Activated CD4-positive, alpha-beta T cell treated with anti-CD3 and anti-CD28 coated beads for 4 hours (primary cell): ENCODE measurements at regions not wholly inside any gene's neighbourhood (a gene's known extent, or its start where the extent isn't known, plus 50 kb on each side); places are given as distances from the start of the nearest gene placed in this dataset.

Experiments
- DNase-seq, 2 donors: peaks; one replicate each; pipeline ENCODE4 v3.0.0-alpha.2; 2020

DNA sequence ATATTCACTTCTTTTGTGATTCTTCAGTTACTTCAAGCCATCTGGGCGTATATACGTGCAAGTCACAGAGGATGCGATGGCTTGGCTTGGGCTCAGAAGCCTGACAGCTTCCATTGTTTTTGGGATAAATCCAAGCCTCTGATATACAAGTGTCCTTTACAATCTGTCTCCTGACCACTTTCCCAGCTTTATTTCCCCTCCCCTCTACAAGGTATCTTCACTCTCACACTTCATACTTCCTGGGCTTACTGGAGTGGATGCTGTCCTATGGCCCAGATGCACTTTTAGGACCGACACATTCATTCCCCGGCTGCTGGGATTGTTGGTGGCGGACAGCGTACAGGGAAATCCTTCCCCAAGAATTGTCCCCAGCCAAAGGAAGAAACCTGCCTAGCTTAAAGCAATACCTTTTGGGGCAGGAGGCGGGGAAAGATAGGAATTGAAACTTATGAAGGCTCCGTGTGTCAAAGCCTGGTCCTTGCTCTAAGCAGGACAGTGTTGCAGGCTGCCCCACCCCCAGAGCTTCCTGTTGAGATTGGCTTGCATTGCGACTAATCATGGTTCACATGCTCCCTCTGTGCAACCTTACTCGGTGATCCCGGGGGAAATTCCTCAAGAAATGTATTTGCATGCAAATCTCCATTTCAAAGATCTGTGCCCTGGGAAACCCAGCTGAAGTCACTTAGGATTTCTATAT is 802.9 kb upstream of the ID2 start:
- no peak for DNase-seq

DNA sequence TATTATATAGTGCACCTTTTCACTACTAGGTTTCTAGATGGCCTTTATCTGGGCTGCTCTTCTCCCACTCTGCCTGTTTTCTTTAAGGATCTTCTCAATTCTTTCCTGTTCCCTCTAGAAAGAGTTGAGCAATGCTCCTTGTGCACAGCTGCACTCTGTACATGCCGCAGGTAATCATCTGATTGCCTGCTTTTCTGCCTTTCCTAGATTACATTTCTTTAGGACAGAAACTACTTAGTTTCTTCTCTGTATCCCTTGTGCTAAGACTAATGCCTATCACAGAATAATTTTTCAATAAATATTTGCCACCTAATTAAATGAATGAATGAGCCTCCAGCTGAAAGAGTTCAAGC is 802.4 kb upstream of the ID2 start:
- DNase-seq = no peak

DNA sequence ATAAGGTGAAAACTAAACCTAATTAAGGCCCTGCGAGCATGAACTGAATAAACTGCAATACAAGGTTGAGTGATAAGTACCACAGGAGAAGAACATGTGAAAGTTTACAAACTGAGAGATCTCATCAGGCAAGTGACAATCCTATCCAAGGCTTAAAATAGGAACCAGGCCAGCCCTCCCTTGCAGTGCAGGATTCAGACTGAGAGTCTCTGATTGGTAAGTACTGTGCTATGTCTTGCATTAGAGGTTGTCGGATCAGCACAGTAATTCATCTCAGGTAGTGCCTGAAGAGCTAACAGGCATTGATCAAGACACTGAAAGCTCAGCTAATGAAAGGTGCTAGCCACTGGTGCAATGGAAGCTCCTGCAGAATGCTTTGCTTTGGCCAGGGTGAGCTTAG is 801.7 kb upstream of the ID2 start:
- no peak for DNase-seq

DNA sequence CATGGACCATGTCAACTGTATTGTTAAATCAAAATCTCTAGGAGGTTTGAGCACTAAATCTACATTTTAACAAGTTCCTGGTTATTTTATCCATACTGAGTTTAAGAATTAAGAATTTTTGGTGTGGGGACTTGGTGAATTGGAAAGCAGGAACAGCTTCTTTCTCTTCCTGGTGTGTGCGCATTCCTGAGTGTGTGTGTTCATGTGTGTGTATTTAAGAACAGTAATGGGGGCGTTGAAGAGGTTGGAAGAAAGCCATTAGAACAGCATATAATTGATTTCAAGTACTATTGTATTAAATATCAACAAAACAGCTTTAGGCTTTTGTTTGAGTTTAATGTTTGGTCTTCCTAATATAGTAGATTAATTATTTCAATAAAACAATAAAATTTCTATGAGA is 801.3 kb upstream of the ID2 start:
- no peak for DNase-seq

DNA sequence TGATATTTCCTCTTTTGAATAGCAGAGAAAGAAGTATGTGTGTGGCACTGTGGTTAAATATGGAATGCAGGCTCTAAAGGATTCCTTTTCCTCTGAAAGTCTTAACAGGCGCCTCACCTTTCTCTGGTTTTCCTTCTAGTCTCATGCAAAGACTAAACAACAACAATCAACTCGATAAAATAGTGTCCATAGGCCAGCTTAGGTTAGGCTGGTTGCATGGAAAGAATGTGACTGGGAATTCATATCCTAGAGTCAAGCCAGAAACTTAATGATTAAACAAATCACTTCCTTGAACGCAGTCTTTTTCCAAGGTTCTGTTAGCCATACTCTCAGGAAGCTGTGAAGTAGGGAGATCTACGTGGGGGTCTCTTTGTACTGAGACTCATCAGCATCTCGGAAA is 800.8 kb upstream of the ID2 start:
- no peak for DNase-seq

DNA sequence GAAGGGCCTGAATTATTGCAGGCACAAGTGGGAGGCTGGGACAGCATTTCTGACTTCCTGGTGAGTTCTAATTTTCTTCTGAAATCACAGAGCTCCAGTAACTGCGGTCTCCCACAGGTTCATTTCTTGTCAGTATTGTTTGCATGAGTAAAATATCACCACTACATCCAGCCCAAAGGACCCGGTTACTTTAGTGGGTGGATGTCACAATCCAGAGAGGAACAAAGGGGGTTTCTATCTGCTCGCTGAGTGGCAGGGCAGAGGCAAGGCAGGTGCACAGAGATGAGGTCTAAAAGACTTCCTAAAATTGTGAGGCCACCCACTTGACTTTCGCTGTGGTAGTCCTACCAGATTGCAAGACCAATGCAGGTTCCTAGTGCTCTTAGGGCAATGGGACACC is 800.4 kb upstream of the ID2 start:
- no peak for DNase-seq

DNA sequence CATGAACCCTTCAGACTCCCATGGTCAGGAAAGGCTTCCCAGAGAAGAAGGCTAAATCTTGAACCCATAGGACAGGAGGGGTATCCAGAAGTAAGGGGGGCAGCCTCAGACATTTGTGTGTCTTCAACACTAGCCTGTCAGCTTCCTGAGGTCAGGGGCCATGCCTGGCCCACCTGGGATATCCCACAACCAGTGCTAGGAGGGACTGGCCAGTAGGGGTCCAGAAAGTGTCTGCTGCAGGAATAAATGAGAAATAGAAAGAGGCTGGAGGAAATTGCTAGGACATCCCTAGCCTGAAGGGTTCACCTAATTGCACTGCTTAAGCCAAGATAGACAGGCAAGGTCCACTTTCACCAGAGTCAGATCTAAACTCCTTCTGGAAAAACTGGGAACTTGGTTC is 799.6 kb upstream of the ID2 start:
- no peak for DNase-seq

DNA sequence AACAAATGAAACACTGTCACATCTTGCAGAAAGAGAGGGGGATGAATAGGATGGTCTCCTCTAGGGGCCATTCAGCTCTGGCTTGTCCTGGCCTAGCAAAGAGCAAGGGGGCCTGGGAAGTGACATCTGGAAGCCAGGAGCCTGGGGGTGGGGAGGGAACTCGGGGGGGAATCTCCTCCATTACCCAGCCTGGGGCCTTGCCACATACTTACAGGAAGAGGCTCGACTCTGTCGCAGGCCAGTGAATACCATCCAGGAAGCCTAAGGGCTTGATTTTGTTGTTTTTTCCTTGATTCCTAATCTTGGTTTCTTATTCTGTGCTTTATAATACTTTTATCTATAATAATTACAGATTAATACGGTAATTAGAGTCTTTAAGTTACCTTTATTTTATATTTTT is 797.5 kb upstream of the ID2 start:
- no peak for DNase-seq

DNA sequence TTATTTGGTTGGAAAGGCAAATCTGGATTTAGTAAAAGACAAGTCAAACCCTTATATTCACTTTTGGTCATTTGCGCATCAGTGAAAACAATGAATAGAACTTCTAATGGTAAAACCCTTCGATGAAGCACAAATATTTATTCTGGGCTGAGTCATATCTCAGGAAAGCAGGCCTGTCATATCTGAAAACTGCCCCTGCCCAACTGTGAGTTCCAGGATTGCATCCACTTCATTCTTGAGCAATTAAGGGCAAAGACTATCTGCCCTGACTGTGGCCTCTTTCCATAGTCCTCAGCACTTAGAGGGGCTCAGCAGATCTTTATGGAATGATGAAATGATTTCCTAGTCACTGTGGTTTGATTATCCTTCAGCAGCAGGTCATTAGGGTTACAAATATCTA is 795.2 kb upstream of the ID2 start:
- no peak for DNase-seq

DNA sequence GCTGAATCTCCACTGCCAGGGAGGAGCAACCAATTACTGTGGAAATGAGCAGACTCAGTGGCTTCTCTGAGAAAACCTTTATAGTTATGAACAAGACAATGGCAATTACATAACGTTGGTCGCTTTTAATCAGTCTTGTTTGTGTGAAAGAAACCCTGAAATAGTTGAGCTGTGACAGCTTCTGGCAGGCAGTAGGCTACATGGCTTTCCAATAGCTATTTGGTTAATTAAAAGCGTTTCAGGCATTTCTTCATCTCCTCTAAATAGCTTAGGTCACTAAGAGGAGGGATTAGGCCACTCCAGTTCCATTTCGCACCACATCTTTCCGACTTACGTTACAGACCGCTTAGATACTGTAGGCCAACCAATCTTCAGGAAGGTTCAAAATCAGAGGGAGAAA is 794.4 kb upstream of the ID2 start:
- DNase-seq = no peak

DNA sequence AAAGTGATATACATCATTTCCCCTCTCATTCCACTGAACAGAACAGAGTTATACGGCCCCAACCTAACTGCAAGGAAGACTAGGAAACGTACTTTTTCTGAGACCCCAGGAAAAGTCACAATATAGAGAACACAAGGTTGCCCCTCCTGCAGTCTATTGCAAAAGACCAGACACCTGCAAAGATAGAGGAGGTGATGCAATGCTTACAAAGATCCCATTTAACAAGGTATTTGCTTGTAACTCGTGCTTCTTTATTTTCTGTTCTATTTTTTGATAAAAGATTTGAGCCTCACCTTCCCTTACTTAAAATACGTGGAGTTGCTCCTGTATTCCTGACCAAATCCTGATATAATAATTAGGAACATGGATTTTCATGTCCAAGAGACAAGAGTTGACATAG is 793.0 kb upstream of the ID2 start:
- no peak for DNase-seq

DNA sequence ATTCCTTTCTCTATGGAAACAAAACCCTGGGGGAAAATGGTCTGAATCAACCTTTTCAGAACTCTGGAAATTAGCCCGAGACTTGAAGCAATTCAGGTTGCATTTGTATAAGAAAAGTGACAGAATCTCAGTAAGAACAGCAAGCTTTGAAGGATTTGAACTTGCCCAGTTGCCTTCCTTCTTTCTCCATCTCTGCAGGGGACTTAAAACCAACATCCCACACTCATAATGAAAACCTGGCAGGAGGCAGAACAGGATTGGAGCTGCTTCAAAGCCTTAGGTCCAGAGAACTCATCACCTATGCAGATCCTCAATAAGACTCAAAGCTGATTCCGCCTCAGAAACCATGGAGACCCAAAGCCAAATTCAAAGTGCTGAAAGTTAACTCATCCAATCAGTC is 790.5 kb upstream of the ID2 start:
- DNase-seq = no peak

DNA sequence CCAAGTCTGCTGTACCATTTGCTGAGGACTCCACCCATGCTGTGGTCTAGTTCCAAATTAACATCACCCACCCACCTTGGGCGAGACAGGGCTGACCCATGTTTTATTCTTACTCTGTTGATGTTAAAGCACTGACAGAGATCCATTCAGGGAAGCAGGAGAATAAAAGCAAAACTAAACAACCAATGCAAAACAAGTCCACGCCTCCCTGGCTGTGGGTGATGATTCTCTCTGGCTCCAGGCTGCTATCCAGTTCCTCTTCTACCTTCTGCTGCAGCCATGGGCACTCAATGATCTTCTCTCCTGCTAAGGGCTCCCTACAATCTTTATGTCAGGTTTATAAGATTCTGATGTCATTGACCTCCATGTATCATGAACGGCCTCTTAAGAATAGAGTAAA is 786.6 kb upstream of the ID2 start:
- no peak for DNase-seq

DNA sequence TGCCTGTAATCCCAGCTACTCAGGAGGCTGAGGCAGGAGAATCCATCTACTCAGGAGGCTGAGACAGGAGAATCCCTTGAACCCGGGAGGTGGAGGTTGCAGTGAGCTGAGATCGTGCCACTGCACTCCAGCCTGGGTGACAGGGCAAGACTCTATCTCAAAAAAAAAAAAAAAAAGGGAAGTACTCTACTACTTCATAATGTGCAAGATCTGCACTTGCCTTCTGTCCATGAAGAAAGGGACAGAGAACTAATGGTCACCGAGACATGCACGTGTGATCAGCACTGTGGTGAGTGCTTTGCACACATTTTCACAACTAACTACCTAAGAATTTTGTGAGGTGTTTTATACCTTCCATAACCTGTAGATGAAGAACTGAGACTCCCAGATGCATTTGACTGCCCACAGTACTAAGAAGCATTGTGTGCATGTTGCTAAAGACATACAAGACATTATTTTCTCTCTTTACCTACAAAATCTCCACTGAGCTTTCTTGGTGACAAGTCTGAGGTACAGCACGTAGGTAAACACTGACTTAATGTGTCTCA is 784.8 kb upstream of the ID2 start:
- DNase-seq = no peak

DNA sequence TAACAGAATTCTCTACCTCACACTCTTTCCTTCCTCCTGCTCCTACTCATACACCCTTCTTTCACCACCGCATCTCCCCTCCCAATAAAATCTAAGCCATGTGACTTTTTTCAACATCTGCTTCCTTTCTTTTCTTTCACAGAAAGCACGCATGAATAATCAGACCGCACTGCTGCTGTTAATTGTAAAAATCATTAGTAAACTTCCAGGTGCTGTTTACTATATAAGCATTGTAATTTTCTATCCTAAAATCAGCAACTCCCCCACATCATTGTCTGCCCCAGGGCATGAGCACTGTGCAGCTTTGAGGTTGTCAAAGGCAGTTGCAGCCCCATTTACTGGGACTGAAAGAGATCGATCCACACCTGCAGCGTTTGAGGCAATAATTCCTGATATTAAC is 782.6 kb upstream of the ID2 start:
- no peak for DNase-seq

DNA sequence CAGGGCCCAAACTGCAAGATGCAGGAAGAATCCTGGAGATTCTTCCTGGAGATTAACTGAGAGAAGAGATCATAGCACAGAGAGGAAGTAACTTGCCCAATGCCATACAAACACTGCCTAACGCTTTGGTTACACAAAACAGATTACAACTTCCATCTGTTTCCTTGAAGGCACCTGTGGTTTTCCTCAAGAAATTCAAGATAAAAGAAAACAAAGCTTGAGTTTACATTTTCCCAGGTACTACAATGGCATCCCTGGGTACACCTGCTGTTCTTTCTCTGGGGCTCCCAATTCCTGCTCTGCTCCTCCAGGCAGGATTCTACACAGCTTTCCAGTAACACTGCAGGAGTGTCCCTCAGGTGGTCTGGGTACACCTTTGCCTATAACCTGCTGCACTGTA is 781.9 kb upstream of the ID2 start:
- no peak for DNase-seq

DNA sequence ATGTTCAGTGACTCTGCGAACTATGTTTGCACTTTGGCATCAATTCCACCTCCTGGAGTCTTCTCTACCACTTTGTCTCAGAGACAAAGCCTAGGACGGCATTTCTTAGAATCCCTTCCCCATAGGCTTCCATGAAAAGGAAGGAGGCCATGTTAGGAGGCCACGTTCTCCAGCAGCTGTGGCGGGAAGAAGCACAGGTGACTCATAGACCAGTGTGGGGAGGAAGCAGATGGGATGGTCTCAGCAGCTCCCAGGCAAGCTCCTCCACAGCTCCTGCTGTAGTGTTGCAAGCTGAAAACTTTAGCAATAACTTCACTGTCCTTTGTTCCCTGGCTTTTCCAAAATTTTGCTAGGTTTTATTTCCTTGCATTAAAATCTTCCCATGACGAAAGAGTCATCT is 781.3 kb upstream of the ID2 start:
- no peak for DNase-seq

DNA sequence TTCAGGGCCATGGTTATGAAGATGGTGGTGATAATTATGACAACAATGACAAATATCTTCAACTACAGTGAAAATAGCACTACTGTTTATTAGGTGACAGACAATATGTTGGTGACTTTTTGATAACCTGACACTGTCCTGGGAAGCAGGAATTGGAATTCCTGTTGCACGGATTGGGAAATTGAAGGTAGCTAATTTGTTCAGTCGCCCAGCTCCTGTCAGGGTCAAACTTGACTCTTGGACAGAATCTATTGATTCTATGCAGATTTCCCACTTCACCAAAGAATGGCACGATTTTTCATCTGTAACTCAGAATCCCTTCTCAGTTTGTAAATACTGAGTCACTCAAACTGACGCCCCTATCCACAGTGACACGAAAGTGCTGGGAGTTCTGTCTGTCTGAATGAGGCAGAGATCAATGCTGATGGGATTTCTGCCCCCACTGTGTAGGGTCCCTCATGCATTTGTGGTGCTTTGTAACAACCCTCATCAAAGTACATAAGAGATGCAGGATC is 779.5 kb upstream of the ID2 start:
- DNase-seq = no peak

DNA sequence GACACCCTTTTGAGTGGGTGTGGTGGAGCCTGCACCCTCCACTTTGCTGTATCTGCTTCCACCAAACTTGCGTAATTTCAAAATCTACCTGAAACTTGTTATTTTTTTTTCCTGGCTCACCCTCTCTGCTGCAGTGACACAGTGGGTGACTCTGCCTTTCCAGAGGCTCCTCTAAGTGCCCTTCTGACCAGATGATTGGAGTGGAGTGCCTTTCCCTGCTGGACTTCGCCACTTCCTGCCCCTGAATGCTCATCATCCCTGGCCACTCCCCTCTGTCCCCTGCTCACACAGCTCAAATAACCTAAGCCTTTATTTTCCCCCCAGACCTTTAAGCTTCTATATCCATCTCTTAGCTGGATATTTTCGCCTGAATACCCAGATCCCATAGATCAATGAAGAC is 777.5 kb upstream of the ID2 start:
- no peak for DNase-seq

DNA sequence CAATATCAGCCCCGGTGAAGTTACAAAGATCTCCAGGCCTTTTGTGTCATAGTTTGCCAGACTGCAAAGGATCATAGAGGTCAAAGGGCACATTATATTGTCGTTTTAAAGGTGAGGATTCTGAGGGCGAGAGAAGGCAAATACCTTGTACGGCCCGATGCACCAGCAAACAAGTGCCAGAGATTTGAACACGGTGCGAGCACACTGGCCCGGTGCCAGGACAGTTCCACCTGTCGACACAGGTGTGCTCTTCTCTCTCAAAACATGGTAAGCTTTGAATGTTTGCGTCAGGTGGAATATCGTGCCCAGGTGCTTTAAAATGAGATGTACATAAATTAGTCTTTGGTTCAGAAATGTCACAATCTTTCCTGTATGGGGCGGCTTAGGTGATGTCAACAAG is 776.1 kb upstream of the ID2 start:
- no peak for DNase-seq

DNA sequence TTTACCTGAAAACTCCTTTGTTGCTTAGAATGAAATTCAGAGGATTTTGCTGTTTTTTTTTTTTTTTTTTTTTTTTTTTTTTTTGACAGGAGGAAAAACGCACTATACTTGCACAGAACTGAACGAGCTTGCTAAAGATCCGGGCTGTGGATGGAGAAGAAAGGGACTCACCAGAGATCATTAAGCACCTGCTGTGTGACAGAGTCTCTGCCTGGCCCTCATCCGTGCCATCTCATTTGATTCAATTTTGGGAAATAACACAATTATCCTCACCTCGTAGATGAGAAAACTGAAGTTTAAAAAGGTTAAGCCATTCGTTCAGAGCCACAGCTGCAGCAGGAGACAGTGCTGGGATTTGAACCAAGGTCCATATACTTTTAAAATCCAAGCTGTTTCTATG is 775.4 kb upstream of the ID2 start:
- no peak for DNase-seq

DNA sequence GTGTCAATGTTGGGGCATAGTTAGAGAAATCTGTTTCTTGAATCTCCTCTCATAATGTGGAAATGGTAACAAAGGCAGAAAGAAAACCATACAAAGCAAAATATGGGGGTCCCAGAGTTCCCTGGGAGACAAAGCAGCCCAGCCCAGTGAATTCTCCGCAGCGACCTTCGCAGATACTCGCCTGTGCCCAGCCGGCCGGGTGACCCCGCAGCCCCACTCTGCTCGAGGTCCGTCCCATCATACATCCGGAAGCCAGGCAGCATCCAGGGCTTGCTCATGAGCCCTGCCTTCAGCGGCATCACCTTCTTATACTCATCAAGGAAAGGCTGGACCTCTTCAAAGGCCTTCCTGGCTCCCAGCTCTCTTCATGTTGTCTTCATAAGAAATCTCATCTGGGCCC is 774.8 kb upstream of the ID2 start:
- no peak for DNase-seq

DNA sequence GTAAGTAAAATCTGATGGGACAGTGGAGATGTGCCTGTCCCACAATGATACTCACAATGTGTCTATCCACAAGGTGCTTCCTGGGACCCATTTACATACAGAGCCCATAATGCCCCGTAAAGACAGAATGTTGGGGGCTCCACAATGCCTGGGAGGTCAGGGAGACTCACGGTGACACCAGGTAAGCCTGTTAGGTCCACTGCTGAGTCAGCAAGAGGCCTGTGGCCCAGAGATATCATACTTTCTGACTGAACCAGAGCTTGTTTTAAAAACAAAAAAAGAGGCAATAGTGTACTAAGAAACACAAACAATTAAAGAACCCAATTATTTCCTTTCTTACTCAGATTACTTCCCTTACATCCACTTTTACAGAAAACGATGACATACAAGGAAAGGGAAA is 771.1 kb upstream of the ID2 start:
- DNase-seq = no peak

DNA sequence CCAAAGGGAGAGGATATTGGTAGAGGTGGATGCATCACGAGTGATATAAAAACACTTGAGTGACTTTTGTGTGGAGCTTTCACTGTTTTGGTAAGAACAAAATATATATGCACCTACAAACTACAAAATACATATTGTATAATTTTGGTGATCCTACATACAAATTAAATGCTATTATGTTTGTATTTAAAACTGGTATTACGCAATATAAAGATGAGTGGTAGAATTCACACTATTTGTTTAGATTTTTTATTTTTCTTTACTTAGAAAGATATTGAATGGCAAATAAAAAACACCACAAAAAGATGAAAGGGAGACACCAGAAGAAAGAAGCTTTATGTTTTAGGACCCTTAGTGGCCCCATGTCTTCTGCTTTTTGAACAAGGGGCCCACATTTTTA is 770.7 kb upstream of the ID2 start:
- DNase-seq = no peak

DNA sequence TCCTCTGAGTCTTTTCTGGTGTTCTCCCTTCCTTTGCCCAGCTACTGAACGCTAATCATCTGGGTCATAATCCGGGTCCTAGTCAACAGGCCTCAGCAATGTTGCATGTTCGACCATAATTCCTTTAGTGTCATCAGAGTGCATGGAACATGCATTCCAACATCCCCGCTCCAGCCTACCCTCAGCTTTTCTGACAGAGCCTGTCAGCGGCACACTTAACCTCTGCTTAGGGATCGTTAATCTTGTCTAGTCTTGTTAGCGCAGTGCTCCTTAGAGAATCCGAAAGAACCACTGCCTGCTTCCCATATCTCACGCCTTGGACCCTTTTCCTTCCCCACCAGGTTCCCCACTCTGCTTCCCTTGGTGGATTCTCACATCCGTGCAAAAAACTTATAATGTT is 767.9 kb upstream of the ID2 start:
- DNase-seq = no peak
